Endothelial cell of umbilical vein (primary cell): ENCODE measurements at regions not wholly inside any gene's neighbourhood (a gene's known extent, or its start where the extent isn't known, plus 50 kb on each side); places are given as distances from the start of the nearest gene placed in this dataset.
"Not testable (repeated sequence)": the region's sequence is repeated elsewhere in the genome, so short reads cannot be mapped to it uniquely, and the experiment has no call there.

Source experiments
- BruUV-seq: library from RNA; stranded (reverse); fragments of 400-500 nt; replicated peaks from 2 replicates; lab custom pipeline; 2021; lab: Mats Ljungman, UMichigan
- CTCF ChIA-PET: fragments of 300-600, 350-600 bp; sonication (Branson Sonifier 250); formaldehyde crosslinking; loops from one replicate; lab custom pipeline; 2021; ENCODE audit warnings: antibody characterized with exemption, inconsistent platforms; lab: Charles Lee
- POLR2A ChIA-PET: fragments of 300-600, 350-600 bp; sonication (Branson Sonifier 250); formaldehyde crosslinking; loops from one replicate; lab custom pipeline; 2021; ENCODE audit warnings: antibody characterized with exemption, inconsistent platforms; lab: Charles Lee
- DNase-seq: peaks from one replicate; pipeline ENCODE4 v3.0.0-alpha.2; 2011; ENCODE audit warnings: low read depth, low spot score
- FAIRE-seq: peaks from 2 replicates; lab custom pipeline; 2011; peaks lifted over from hg19 to GRCh38; lab: Jason Lieb, UNC
- H2AFZ ChIP-seq: 2 replicates; pipeline ENCODE4 v1.6.0; 2012; ENCODE audit warnings: low read depth, low read length, control low read depth, inconsistent platforms
- H3K27ac ChIP-seq: 2 replicates; pipeline ENCODE4 v1.5.1; 2011; ENCODE audit warnings: low read depth, mild to moderate bottlenecking, control low read depth, low read length, moderate library complexity; ENCODE audit not compliant: insufficient read depth
- H3K27me3 ChIP-seq, 2 experiments: 2 replicates each; pipeline versions ENCODE4 v1.6.0 to v1.6.1; 2011; ENCODE audit warnings: low read length in 2 of 2, mixed read lengths in 1 of 2; ENCODE audit not compliant: control insufficient read depth in 2 of 2, insufficient read depth in 2 of 2
- H3K36me3 ChIP-seq, 2 experiments: 2 replicates in 1 of 2; 3 replicates in 1 of 2; pipeline ENCODE4 v1.5.1; 2011; ENCODE audit warnings: low read length in 2 of 2, mild to moderate bottlenecking in 1 of 2, moderate library complexity in 1 of 2; ENCODE audit not compliant: control insufficient read depth in 2 of 2, insufficient read depth in 2 of 2; ENCODE audit errors: extremely low read depth in 1 of 2
- H3K4me1 ChIP-seq: 3 replicates; pipeline ENCODE4 v1.5.1; 2011; ENCODE audit warnings: mild to moderate bottlenecking, low read length; ENCODE audit not compliant: control insufficient read depth, insufficient read depth; ENCODE audit errors: extremely low read depth
- H3K4me2 ChIP-seq: 2 replicates; pipeline ENCODE4 v1.6.1; 2011; ENCODE audit warnings: low read length, control low read depth, mixed read lengths; ENCODE audit not compliant: insufficient read depth
- H3K4me3 ChIP-seq, 3 experiments: fragments of 200-600 bp in 1 of 3; sonication (generic), shearing (Covaris generic) in 1 of 3; replicated peaks in 1 of 3; 2 replicates each; pipeline ENCODE4 v1.5.1; 2011 to 2016; ENCODE audit warnings: control low read depth in 3 of 3, low read length in 3 of 3, mild to moderate bottlenecking in 2 of 3, inconsistent platforms in 1 of 3, low read depth in 1 of 3, moderate library complexity in 1 of 3; ENCODE audit not compliant: insufficient read depth in 1 of 3
- H3K79me2 ChIP-seq: 2 replicates; pipeline ENCODE4 v1.6.0; 2012; ENCODE audit warnings: low read length, inconsistent platforms; ENCODE audit not compliant: control insufficient read depth, insufficient read depth
- H3K9ac ChIP-seq: replicated peaks from 2 replicates; pipeline ENCODE3; 2011; ENCODE audit warnings: low read length, control low read depth; ENCODE audit not compliant: insufficient read depth; ENCODE audit errors: extremely low read depth
- H3K9me1 ChIP-seq: replicated peaks from 3 replicates; pipeline ENCODE4 v1.6.0; 2011; ENCODE audit warnings: mild to moderate bottlenecking, low read length; ENCODE audit not compliant: control insufficient read depth, insufficient read depth; ENCODE audit errors: extremely low read depth
- H3K9me3 ChIP-seq: replicated peaks from 2 replicates; pipeline ENCODE4 v1.5.1; 2012; ENCODE audit warnings: low read length, inconsistent platforms; ENCODE audit not compliant: control insufficient read depth, insufficient read depth
- H4K20me1 ChIP-seq: replicated peaks from 2 replicates; pipeline ENCODE3; 2011; ENCODE audit warnings: mild to moderate bottlenecking, low read length; ENCODE audit not compliant: control insufficient read depth, insufficient read depth; ENCODE audit errors: extremely low read depth
- EZH2 ChIP-seq: IDR thresholded peaks from 2 replicates; pipeline ENCODE4 v1.6.1; 2012; ENCODE audit warnings: borderline replicate concordance, low read depth, mild to moderate bottlenecking, moderate library complexity, low read length, inconsistent platforms; ENCODE audit not compliant: severe bottlenecking
- GATA2 ChIP-seq: IDR thresholded peaks from 2 replicates; pipeline ENCODE4 v1.7.0; 2011; ENCODE audit warnings: low read depth, mild to moderate bottlenecking, moderate library complexity, mixed read lengths, low read length; ENCODE audit not compliant: insufficient read length, insufficient read depth
- JUN ChIP-seq: IDR thresholded peaks from 2 replicates; pipeline ENCODE4 v1.6.1; 2011; ENCODE audit warnings: borderline replicate concordance, low read depth; ENCODE audit not compliant: insufficient read length, insufficient read depth
- MAX ChIP-seq: IDR thresholded peaks from 2 replicates; pipeline ENCODE4 v1.6.1; 2011; ENCODE audit not compliant: insufficient read depth, insufficient read length
- MYC ChIP-seq: IDR thresholded peaks from one replicate; pipeline ENCODE4 v1.6.1; 2011; ENCODE audit warnings: mild to moderate bottlenecking, low read depth, low read length
- POLR2AphosphoS5 ChIP-seq: IDR thresholded peaks from 2 replicates; pipeline ENCODE4 v1.6.1; 2012; ENCODE audit warnings: low read depth, mild to moderate bottlenecking, control low read depth, low read length, moderate library complexity; ENCODE audit not compliant: insufficient read depth
- dilution Hi-C: fragments of 300-500 bp; cut with MboI; formaldehyde crosslinking; loops from one replicate; pipeline ENCODE4 v1.15.0; 2019; ENCODE audit warnings: low sequenced_read_pairs; ENCODE audit not compliant: extremely low pct_ligation_motif_present
- intact Hi-C: fragments of 100-400 bp; cut with micrococcal nuclease; formaldehyde crosslinking; loops from one replicate; pipeline ENCODE4 v1.10.0; 2022

GRCh38 chr4:176622251-176622948, 170.3 kb downstream of the VEGFC start:
- H3K9me1 ChIP-seq = no peaks in the 10 kb centered on the region
- ChIA-PET CTCF (no interaction called here), POLR2A (no interaction called here)
- DNase-seq = no peak
- TF ChIP-seq JUN = no peak
- no peak for TF ChIP-seq EZH2
- no peak for TF ChIP-seq GATA2
- TF ChIP-seq MAX = no peak
- no peak for TF ChIP-seq POLR2AphosphoS5
- no peak for TF ChIP-seq MYC
- H3K27me3 ChIP-seq = peaks cover 2 to 10% of the 10 kb centered on the region in 2 experiments
- H3K9ac ChIP-seq = no peak overlapping the region
- FAIRE-seq = no peak
- no peak overlapping the region for H2AFZ ChIP-seq
- no peaks in the 10 kb centered on the region for H3K79me2 ChIP-seq
- H3K4me1 ChIP-seq = peaks cover 4% of the 10 kb centered on the region
- no peaks in the 10 kb centered on the region for H4K20me1 ChIP-seq
- BruUV-seq = no TSS peak
- no peak overlapping the region for H3K4me3 ChIP-seq
- H3K27ac ChIP-seq = no peak overlapping the region
- H3K4me2 ChIP-seq = no peak overlapping the region
- H3K9me3 ChIP-seq = no peaks in the 10 kb centered on the region
- dilution Hi-C loops = no loop called here
- no peaks in the 10 kb centered on the region for H3K36me3 ChIP-seq
- intact Hi-C loops = no loop called here

- CTCF ChIA-PET, FAIRE-seq, DNase-seq, POLR2A ChIA-PET, H3K9me1 ChIP-seq, H3K4me3 ChIP-seq, H3K27ac ChIP-seq, H3K79me2 ChIP-seq, H4K20me1 ChIP-seq, intact Hi-C loops, dilution Hi-C loops, H3K9me3 ChIP-seq, H3K4me2 ChIP-seq, H3K9ac ChIP-seq, H3K4me1 ChIP-seq, BruUV-seq, H3K36me3 ChIP-seq, H2AFZ ChIP-seq: not testable (repeated sequence)
- H3K27me3 ChIP-seq = peaks cover 0 to 17% of the 10 kb centered on the region in 2 experiments
These were observed 167.6 kb downstream of the VEGFC start for GRCh38 chr4:176624983-176625610.
